ENCODE measurements at regions not wholly inside any gene's neighbourhood (a gene's known extent, or its start where the extent isn't known, plus 50 kb on each side); places are given as distances from the start of the nearest gene placed in this dataset.
"Not testable (repeated sequence)": the region's sequence is repeated elsewhere in the genome, so short reads cannot be mapped to it uniquely, and the experiment has no call there.

DNA sequence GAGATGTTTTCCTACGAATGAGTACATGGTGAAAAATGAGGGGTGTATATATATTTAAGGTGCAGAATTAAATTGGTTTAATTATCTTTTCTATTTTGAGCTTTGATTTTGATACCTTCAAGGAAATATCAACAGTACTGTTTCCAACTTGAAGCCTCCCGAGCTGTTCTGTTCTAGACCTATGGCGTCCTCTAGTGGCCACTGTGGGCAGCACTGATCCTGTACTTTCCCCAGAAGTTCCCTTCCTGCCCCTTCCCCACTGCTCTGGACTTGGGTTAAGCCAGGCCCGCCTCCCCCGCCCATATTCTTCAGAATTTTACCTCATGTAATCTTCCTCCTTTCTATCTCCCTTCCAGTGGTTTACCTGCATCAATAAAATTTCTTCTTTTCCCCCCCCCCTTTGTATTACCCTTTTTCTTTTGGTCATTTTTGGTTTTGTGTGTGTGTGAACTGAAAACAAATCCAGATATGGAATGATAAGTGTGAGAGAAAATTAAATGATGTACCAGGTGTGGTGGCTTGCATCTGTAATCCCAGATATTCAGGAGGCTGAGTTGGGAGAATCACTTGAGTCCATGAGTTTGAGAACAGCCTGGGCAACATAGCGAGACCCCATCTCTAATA lies 1643.5 kb downstream of the TP53TG3F start:
- H3K36me3 ChIP-seq (ENCODE audit: control insufficient read depth, insufficient read depth, low read length): no peaks in the 10 kb centered on the region
- ATAC-seq: no peak
- intact Hi-C loops (cut with micrococcal nuclease; ENCODE audit: unreplicated experiment): no loop called here
- H3K4me3 ChIP-seq (ENCODE audit: low read depth in 2 of 2, low read length in 2 of 2): no peak overlapping the region
- BruUV-seq (replicated peaks): no TSS peak
- H3K27ac ChIP-seq (ENCODE audit: low read length): no peak overlapping the region
- ChIA-PET CTCF (interaction anchor here (0.7 kb wide), 1 partner anchor 18 kb away, joined by 3 read pairs; no protein-coding TSS in a partner anchor), POLR2A (no interaction called here)
- in situ Hi-C loops (cut with HindIII; ENCODE audit: low pct_unique_long_range_greater_than_20kb, low sequenced_read_pairs): no loop called here
- no peaks in the 10 kb centered on the region for H3K27me3 ChIP-seq (ENCODE audit: control insufficient read depth, insufficient read depth, low read length)
- TF ChIP-seq, protein P1, sequence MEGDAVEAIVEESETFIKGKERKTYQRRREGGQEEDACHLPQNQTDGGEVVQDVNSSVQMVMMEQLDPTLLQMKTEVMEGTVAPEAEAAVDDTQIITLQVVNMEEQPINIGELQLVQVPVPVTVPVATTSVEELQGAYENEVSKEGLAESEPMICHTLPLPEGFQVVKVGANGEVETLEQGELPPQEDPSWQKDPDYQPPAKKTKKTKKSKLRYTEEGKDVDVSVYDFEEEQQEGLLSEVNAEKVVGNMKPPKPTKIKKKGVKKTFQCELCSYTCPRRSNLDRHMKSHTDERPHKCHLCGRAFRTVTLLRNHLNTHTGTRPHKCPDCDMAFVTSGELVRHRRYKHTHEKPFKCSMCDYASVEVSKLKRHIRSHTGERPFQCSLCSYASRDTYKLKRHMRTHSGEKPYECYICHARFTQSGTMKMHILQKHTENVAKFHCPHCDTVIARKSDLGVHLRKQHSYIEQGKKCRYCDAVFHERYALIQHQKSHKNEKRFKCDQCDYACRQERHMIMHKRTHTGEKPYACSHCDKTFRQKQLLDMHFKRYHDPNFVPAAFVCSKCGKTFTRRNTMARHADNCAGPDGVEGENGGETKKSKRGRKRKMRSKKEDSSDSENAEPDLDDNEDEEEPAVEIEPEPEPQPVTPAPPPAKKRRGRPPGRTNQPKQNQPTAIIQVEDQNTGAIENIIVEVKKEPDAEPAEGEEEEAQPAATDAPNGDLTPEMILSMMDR (IDR thresholded peaks at IDR 0.05): peak; percentile 73
- TF ChIP-seq, protein P2, sequence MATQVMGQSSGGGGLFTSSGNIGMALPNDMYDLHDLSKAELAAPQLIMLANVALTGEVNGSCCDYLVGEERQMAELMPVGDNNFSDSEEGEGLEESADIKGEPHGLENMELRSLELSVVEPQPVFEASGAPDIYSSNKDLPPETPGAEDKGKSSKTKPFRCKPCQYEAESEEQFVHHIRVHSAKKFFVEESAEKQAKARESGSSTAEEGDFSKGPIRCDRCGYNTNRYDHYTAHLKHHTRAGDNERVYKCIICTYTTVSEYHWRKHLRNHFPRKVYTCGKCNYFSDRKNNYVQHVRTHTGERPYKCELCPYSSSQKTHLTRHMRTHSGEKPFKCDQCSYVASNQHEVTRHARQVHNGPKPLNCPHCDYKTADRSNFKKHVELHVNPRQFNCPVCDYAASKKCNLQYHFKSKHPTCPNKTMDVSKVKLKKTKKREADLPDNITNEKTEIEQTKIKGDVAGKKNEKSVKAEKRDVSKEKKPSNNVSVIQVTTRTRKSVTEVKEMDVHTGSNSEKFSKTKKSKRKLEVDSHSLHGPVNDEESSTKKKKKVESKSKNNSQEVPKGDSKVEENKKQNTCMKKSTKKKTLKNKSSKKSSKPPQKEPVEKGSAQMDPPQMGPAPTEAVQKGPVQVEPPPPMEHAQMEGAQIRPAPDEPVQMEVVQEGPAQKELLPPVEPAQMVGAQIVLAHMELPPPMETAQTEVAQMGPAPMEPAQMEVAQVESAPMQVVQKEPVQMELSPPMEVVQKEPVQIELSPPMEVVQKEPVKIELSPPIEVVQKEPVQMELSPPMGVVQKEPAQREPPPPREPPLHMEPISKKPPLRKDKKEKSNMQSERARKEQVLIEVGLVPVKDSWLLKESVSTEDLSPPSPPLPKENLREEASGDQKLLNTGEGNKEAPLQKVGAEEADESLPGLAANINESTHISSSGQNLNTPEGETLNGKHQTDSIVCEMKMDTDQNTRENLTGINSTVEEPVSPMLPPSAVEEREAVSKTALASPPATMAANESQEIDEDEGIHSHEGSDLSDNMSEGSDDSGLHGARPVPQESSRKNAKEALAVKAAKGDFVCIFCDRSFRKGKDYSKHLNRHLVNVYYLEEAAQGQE (IDR thresholded peaks at IDR 0.05; ENCODE audit: insufficient read depth in 1 of 2, low read depth in 2 of 2, low read length in 1 of 2): no peak
- H3K9me3 ChIP-seq (ENCODE audit: control insufficient read depth, insufficient read depth, low read depth, low read length): no peaks in the 10 kb centered on the region
- no peaks in the 10 kb centered on the region for H3K4me1 ChIP-seq (ENCODE audit: control insufficient read depth, insufficient read depth, low read length)
- peak; percentile 5 for DNase-seq (ENCODE audit: low read depth, low spot score)

DNA sequence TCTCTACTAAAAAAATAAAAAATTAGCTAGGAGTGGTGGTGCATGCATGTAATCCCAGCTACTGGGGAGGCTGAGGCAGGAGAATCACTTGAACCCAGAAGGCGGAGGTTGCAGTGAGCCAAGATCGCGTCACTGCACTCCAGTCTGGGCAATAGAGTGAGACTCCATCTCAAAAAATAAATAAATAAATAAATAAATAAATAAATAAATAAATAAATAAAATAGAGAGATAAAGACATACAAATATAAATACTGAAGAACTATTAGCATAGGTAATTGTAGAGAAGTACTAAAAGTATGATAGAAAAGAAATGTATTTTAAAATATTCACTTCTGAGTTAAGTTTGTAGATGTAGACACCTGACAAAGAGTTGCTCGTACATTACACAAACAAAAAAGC lies 1652.4 kb downstream of the TP53TG3F start:
- CTCF ChIA-PET; intact Hi-C loops (cut with micrococcal nuclease; ENCODE audit: unreplicated experiment); DNase-seq (ENCODE audit: low read depth, low spot score); H3K4me1 ChIP-seq (ENCODE audit: control insufficient read depth, insufficient read depth, low read length); H3K27me3 ChIP-seq (ENCODE audit: control insufficient read depth, insufficient read depth, low read length); POLR2A ChIA-PET; BruUV-seq (replicated peaks); ATAC-seq; H3K4me3 ChIP-seq (ENCODE audit: low read depth in 2 of 2, low read length in 2 of 2); in situ Hi-C loops (cut with HindIII; ENCODE audit: low pct_unique_long_range_greater_than_20kb, low sequenced_read_pairs); H3K27ac ChIP-seq (ENCODE audit: low read length); H3K9me3 ChIP-seq (ENCODE audit: control insufficient read depth, insufficient read depth, low read depth, low read length); H3K36me3 ChIP-seq (ENCODE audit: control insufficient read depth, insufficient read depth, low read length): not testable (repeated sequence)

DNA sequence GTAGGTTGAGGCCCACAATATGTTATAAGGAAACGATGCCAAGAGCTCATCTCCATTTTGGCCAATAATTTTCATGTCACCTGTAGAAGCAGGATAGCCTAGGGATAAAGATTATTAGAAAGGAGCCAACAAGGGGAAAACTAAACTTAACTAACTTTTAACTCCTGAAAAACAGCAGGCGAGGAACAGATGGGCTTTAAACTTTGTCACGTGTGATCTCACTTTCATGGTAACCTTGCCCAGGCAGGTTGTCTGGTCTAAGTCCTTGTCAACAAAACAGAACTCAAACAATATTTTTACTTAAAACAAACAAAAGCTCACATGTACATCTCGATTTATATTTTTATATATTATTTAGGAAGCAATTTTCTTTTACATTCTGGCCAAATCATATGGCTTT lies 1672.0 kb downstream of the TP53TG3F start:
- POLR2A ChIA-PET: no interaction called here
- TF ChIP-seq POLR2AphosphoS5 (IDR thresholded peaks at IDR 0.05; ENCODE audit: low read depth, low read length) (no peak), TCF7L2 (IDR thresholded peaks at IDR 0.05; ENCODE audit: low read depth, low read length) (no peak), SIN3A (IDR thresholded peaks at IDR 0.05; ENCODE audit: borderline replicate concordance, insufficient read depth, low read depth, low read length) (no peak)
- TF ChIP-seq, protein P2 (IDR thresholded peaks at IDR 0.05; ENCODE audit: insufficient read depth in 1 of 2, low read depth in 2 of 2, low read length in 1 of 2): no peak
- TF ChIP-seq, protein P1 (IDR thresholded peaks at IDR 0.05): no peak
- intact Hi-C loops (cut with micrococcal nuclease; ENCODE audit: unreplicated experiment): no loop called here
- H3K4me3 ChIP-seq (ENCODE audit: low read depth in 2 of 2, low read length in 2 of 2): no peak overlapping the region
- H3K27ac ChIP-seq (ENCODE audit: low read length): no peak overlapping the region
- CTCF ChIA-PET: no interaction called here
- DNase-seq (ENCODE audit: low read depth, low spot score) (no peak), ATAC-seq (no peak)
- no peaks in the 10 kb centered on the region for H3K9me3 ChIP-seq (ENCODE audit: control insufficient read depth, insufficient read depth, low read depth, low read length)
- H3K4me1 ChIP-seq (ENCODE audit: control insufficient read depth, insufficient read depth, low read length): no peaks in the 10 kb centered on the region
- no peaks in the 10 kb centered on the region for H3K27me3 ChIP-seq (ENCODE audit: control insufficient read depth, insufficient read depth, low read length)
- BruUV-seq (replicated peaks): no TSS peak
- H3K36me3 ChIP-seq (ENCODE audit: control insufficient read depth, insufficient read depth, low read length): no peaks in the 10 kb centered on the region
- in situ Hi-C loops (cut with HindIII; ENCODE audit: low pct_unique_long_range_greater_than_20kb, low sequenced_read_pairs): no loop called here

Data from Panc1 (cell line).